Daoy (cell line): ENCODE measurements at regions not wholly inside any gene's neighbourhood (a gene's known extent, or its start where the extent isn't known, plus 50 kb on each side); places are given as distances from the start of the nearest gene placed in this dataset.

Experiments
- DNase-seq: peaks from one replicate; pipeline ENCODE4 v3.0.0-alpha.2; 2015; ENCODE audit warnings: low read depth

- no peak for DNase-seq
These were observed 253.9 kb upstream of the NXPH2 start for GRCh38 chr2:139034064-139034463.

- DNase-seq, result no peak
These were observed 253.1 kb upstream of the NXPH2 start for GRCh38 chr2:139033300-139033699.

- DNase-seq, result no peak
These were observed 251.5 kb upstream of the NXPH2 start for GRCh38 chr2:139031722-139032121.

DNA sequence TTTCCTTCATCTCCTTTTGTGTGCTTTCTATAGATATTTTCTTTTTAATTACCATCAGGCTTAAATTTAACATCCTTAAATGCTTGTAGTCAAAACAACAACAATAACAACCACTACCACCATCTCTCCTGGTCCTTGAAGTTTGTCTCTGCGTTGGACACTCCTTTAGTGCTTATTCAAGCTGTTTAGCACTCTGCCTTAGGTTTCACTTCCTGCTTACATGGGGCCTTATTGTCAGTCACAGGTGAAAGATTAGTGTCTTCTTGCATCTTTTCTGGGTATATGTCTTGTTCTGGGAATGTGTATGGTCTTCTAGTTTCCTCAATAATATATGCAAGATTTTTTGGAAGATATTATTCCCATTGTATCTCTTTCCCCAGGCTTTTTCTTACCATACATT, 240.1 kb upstream of the NXPH2 start:
- no peak for DNase-seq

DNA sequence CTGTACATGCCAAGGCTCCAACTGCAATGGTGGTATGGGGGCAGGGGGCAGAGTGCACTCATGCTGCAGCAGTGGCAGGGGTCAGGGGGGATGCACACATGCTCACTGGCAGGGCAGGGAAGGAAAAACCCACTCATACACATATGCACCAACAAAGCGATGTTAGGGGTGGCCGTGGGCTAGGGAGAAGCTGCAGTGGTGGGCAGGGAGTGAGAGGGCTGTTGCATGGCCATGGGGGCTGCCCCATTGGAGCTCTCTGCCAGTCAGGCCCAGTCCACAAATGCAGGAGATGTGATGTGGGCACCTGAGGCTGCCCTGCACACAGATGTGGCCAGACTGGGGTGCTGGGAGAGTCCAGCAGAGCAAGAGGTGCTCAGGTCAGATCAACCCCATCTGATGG, 238.1 kb upstream of the NXPH2 start:
- no peak for DNase-seq

DNA sequence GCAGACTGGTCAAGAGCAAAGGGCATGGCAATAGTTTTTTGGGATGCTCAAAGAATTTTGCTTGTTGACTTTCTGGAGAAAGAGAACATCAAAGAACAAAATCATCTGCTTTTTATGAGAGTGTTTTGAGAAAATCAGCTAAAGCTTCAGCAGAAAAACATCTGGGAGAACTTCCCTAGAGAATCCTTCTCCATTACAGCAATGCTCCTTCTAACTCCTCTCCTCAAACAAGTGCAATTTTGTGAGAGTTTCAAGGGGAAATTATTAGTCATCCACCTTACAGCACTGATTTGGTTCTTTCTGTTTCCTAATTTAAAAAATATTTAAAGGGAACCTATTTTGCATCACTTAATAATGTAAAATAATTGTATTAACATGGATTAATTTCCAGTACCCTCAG, 226.9 kb upstream of the NXPH2 start:
- no peak for DNase-seq

GRCh38 chr2:139000131-139000785, 220.1 kb upstream of the NXPH2 start:
- no peak for DNase-seq

GRCh38 chr2:138997856-138998517, 217.8 kb upstream of the NXPH2 start:
- DNase-seq, result no peak

DNA sequence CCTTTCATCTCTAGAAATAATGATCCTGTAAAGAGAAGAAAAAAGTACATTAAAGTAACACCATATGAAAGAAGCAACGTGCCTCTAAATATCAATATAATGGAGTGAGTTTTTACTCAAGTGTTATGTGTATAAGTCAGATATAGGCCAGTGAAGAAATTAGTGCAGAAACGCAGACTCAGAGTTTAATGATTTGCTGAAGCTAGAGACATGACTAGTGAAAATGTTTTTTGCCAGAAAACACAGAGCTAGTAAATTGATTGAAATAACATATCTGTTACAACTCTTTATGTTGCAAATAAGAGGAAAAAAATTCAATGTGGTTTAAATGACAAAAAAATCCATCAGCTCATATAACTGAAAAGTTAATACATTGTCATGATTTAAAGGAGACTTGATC, 217.2 kb upstream of the NXPH2 start:
- no peak for DNase-seq

DNA sequence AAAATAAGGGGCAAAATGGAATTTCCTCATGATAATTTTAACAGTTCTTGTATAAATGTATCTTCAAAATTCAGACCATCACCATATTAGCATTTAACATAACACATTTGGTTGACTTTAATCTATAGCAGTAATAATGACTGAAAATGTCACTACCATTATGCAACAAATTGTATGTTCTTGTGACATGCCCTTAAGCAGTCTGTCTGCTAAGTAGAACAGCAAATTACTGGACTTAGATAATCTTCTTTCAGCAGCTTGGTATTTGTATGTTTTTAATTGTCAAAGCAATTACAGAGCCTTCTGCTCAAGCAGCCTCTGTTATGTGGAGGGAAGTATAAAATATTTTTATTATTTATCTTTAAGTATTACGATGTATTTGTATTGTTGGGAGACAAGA, 214.3 kb upstream of the NXPH2 start:
- no peak for DNase-seq

DNA sequence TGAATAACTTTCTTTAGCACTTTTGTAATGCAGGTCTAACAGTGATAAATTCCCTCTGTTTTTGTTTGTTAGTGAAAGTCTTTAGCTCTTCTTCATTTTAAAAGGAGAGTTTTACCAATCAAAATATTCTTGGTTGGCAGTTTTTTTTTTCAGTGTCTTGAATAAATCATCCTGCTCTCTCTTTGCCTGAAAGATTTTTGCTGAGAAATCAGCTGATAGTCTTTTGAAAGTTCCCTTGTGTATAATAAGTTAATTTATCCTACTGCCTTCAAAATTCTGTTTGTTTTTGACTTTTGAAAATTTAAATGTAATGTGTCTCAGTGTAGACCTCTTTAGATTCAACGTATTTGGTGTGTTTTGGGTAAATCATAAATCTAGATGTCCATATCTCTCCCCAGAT, 205.7 kb upstream of the NXPH2 start:
- no peak for DNase-seq

GRCh38 chr2:138979131-138979785, 199.1 kb upstream of the NXPH2 start:
- no peak for DNase-seq

GRCh38 chr2:138974651-138975050, 194.5 kb upstream of the NXPH2 start:
- no peak for DNase-seq

DNA sequence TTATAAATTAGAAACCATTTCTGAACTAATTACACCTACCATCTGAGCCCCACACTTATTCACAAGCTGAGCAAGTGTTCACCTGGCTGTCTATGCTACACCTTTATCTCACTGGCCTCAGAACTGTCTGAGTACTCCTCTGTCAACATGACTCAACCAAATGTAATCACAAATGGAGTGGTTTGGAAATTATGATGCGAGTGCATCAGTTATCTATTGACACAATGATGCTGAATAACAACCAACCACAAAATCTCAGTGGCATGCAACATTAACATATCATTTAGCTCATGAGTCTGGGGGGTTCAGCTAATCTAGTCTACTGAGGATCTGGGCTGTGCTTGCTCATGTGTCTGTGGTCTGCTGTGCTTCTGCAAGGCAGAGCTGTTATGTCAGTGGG, 184.2 kb upstream of the NXPH2 start:
- no peak for DNase-seq

DNA sequence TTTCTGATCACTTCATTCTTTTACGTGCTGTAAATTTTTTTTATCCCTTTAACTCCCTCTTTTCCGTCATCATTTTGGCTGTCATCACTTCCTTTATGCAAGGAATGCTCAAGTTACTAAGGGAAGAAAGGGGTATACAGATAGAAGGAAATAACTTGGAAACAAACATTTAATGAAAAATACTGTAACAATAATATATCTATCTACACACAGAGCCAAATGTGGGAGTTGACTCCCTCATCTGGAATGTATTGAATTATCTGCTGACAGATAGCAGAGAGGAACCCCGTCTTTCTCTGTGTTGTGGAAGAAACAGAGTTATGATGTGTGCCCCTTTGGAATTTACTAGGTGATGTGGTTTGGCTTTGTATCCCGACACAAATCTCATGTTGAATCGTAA, 182.5 kb upstream of the NXPH2 start:
- DNase-seq, result no peak

- DNase-seq, result no peak
These were observed 180.0 kb upstream of the NXPH2 start for GRCh38 chr2:138960191-138960590.

- no peak for DNase-seq
These were observed 178.8 kb upstream of the NXPH2 start for GRCh38 chr2:138959031-138959430.

DNA sequence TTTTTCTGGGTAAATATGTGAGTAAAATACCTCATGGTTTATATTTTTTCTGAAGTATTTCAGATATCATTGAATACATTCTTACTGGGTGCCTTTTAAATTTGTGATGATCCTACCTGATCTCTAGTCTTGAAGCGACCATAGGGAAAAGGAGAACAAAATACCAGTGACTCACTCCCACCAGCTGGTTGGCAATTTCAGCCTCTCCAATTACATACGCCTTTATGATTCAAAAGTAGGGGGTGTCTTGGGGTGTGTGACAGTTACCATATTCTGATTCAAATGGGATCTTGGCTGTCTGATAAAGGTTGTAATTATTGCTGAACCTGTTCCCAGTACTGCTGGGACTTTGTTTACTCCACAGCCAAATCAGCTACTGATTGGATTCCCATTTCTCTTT, 175.9 kb upstream of the NXPH2 start:
- no peak for DNase-seq

DNA sequence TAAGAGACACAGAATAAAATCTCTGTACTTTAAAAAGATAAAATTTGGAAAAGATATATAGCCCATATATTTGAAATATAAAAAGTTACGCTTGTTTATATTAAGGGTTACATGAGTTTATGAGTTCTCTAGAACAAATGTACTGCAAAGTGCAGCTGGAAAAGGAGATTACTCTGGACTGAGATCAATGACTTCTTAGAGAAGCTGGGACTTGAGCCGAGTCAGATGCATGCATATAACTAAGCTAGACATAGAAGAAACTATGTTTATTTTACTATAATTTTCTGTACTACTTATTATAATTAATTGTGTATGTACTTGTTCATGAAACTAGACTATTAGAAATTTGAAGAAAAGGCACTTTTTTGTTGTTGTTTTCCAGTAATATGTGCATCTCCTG, 170.3 kb upstream of the NXPH2 start:
- DNase-seq, result no peak

DNA sequence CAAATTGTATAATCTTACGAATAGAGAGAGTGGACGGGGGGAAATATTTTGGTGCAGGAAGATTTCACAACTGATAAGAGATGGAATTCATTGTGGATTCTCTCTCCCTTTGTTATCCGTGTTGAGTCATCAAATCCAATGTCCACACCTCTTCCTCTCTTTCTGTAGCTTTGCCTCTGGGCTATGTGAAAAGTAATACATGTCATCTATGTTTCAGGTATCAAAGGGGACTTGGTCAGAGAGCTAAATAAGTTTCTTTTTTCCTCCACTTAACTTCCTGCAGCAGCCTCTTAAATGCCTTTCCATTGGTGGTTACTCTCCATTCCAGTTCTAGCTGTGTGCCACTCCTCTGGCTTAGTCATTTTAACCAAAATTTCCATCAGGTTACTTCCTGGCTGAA, 169.3 kb upstream of the NXPH2 start:
- no peak for DNase-seq

DNA sequence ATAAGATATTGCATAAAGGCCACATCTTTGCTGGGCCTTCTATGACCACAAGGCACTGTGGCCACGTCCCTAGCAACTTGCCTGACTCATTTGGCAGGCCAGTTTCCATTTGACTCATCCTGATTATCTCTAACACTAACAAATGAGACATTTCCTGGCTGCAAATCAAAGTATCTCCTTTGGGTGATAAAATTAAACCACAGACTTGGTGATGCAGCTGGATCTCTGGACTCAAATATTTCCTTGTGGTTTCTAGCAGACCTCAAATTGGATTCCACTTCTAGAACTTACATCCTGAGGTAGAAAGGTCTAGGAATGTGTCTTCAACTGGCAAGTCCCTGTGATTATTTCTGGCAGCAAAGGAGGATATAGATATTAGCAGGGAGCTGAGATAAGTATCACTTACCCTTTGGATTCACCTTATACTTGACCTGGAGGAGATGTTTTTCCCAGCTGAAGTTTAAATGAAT, 167.9 kb upstream of the NXPH2 start:
- peak; percentile 30 for DNase-seq

GRCh38 chr2:138943470-138943869, 163.3 kb upstream of the NXPH2 start:
- no peak for DNase-seq

GRCh38 chr2:138942466-138942865, 162.3 kb upstream of the NXPH2 start:
- no peak for DNase-seq
